Stimulated activated CD4-positive, alpha-beta T cell treated with anti-CD3 and anti-CD28 coated beads, Interleukin-15, amount 100 ng/mL, for 48 hours (primary cell): ENCODE measurements at regions not wholly inside any gene's neighbourhood (a gene's known extent, or its start where the extent isn't known, plus 50 kb on each side); places are given as distances from the start of the nearest gene placed in this dataset.
"Not testable (repeated sequence)": the region's sequence is repeated elsewhere in the genome, so short reads cannot be mapped to it uniquely, and the experiment has no call there.

Experiments used
- DNase-seq, 2 donors: peaks; one replicate each; pipeline ENCODE4 v3.0.0-alpha.2; 2020; ENCODE audit warnings: low read depth in 2 of 2

DNA sequence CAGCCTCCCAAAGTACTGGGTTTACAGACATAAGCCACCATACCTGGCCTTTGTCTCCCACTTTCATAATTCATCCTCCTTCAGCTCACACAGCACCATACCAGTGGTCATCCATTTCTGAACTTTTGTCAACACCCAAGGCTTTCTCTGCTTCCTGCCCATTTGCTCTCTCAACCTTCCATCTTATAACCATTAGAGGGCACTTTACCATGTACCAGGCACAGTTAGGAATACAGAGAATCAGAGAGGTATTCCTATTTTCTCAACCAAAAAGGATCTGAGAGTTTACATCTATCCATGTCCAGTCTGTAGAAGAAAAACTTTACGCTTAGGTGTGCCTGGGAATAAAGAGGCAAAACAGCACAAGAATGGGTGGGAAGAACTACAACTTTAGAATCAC is 397.6 kb downstream of the BUD13 start:
- no peak for DNase-seq

DNA sequence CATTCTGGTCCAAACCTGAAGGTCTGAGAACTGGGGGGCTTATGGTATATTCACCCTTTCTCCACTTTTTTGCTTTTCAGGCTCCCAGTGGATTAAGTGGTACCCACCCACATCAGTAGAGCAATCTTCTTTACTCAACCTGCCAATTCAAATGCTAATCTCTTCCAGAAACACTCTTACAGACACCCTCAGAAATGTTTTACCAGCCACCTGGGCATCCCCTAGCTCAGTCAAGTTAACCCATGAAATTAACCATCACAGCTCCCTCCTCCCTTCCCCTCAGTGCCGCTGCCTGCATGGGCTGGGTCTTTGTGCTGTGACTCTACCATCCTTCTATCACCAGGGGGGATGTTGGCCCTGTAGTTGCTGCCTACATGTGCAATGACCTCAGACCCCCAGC is 398.7 kb downstream of the BUD13 start:
- DNase-seq, result no peak

DNA sequence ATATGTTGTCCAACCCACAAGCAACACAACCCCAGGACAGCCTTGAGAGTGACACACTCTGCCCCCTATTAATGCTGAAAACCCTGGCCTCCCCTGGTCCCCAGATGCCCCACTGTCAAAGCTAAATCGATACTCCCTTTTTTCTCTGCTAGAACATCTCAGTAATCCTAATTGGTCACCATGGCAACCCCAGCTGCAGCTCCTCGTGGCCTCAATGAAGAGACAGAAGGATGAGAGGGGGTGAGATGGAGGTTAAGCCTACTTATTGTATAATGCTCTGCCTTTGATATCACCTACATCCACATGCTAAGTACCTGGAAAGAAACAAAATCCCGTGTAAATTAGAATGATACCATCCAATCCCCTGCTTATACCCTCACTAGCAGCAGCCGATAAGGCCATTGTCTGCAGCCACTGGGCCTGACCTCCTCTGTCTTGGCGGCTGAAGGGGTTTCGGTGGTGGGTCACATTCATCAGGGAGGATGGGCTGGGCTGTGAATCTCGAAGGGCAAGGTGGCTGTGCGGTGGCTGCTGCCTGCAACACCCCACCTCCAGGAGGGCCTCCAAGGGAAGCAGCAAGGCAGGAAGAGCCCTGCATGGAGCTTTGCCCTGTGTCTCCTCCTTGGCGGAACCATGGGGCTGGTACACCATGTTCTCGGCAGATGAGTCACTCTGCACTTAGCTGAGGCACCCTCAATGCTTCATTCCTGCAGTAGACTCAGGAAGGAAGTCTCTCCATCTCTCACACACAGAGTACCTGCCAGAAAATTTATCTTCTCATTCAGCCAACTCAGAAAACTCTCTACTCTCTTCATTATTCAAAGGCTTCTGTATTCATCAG is 399.5 kb downstream of the BUD13 start:
- no peak for DNase-seq

DNA sequence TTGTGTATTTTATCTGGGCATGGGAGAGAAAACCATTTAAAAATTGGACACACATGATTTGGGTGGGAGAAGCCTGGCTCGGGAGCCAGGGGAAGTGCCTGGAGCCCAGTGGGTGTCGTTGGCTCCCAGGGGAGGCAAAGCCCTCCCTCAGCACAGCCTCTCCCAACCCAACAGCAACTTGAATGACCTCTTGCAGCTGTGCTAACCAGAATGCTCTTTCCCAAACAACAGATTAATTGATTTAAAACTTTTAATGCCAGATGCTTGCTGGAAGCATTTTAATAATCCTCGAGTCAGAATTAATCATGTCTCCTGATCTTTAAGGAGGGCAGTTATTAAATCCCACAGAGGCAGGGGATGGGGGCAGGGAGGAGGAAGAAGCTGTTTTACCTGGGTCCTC is 401.6 kb downstream of the BUD13 start:
- no peak for DNase-seq

DNA sequence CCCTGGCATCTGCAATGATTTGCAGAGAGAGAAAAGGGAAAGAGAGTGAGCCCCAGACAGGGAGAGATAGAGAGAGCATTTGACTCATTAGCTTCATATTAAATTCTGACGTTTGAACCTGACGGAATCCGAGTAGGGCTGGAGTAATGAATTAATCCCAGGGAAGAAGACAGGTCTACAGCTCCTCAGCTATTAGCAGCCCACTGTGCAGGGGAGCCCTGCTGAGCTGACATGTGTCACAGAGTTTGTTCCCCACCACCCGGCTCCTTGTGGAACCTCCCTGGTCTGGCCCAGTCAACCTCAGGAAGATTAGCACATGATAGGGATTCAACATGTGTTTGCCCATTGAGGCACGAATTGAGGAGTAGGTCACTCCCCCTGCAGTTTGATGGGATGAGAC is 404.0 kb downstream of the BUD13 start:
- DNase-seq, result no peak

DNA sequence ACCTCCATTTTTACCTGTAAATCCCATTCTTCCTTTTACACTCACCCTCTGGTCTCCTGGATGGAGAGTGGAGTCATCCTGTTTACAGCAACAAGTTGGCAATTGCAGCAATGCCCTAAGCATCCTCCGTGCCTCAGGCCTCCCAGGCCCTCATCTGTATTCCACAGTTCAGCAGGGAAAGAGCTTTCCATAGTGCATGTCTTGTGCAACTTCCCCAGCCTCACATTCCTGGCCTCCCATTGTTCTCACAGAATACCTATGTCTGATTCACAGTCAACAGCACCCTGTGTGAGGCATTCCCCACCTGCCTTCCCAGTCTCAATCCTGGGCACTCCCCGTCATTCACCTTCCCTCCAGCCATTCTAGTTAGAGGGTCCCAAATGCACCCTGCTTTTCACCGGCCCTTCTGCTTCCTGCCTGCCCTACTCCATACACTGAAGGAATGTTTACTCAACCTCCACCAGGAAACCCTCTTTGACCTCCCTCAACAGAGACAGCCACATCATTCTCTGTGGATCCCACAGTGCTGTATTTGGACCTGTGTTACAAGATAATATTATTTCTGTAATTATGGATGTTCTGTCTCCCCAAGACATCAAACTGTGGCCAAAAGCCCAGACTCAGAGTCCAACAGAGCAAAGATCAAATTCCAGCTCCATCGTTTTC is 405.7 kb downstream of the BUD13 start:
- no peak for DNase-seq

DNA sequence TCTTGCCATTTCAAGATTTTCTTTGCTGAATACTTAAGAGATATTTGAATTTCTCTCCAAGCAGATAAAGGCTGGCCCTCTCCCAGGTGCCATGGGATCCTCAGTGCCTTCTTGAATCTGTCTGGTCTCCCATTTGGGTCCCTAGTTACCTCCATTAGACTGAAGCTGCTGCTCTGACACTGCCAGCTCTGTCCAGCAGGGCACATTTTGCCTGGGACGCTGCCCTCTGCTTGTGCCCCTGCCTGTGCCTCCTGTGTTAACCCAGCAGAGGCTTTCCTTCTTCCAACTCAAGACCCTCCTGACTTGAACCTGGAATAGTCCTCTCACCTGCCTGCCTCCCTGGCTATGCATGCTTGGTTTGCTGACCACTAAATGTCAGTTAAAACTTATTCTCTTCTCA is 406.3 kb downstream of the BUD13 start:
- no peak for DNase-seq

- not testable (repeated sequence) for DNase-seq
Observed at GRCh38 chr11:116364925-116365324, 407.9 kb downstream of the BUD13 start.

- no peak for DNase-seq
Observed at GRCh38 chr11:116364348-116364747, 408.4 kb downstream of the BUD13 start.

DNA sequence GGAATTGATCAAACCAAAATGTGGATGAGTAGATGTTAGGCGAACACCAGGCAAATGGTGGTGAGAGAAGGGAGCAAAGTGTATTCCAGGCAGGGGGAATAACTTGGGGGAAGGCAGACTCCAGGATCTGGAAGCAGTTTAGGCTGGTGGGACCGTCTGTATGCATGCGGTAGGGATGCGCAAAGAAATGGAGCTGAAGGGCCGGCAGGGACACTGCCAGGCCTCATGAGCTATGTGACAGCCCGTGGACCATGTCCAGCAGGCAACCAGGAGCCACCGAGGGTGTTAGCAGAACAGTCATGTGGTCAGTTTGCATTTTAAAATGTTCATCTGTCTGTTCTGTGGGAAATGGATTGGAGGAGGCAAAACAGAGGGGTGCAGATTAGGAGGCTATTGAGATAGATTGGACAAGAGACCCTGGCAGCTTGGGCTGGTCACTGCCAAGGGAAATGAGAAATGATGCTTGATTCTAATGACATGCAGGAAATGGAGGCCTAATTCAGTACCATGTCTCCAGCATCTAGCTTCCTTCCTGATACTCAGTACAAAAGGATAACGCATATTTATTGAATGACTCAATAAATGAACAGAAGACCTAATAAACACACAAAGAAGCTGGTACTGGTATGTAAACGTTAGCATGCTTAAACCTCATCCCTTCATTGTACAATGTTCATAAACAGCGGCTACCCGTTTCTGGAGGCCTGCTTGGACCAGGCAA is 412.4 kb downstream of the BUD13 start:
- DNase-seq, result no peak

GRCh38 chr11:116357784-116358544 is 414.8 kb downstream of the BUD13 start:
- DNase-seq, result no peak

- DNase-seq, result no peak
Observed at GRCh38 chr11:116356451-116356850, 416.3 kb downstream of the BUD13 start.

GRCh38 chr11:116355104-116355503 is 417.7 kb downstream of the BUD13 start:
- DNase-seq, result no peak

GRCh38 chr11:116353589-116353988 is 419.2 kb downstream of the BUD13 start:
- DNase-seq, result no peak

DNA sequence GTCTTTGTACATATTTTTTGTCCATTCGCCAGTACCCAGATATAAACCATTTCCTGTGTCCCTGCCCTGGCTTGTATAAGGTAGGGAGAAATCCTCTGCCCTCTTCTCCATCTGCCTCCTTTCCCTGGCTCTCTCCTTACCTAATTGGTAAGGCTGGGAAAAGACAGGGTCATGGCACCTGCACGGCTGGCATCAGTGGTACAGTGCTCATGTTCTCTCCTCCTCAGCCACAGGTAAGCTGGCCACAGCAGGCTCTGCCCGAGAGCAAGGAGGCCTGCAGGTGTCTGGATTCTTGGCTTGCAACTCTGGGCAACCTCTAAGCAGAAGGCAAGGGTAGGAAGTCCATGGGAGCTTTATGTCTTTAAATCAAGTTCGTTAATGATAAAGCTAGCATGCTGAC is 419.9 kb downstream of the BUD13 start:
- DNase-seq, result no peak

GRCh38 chr11:116348226-116348625 is 424.6 kb downstream of the BUD13 start:
- DNase-seq, result no peak

DNA sequence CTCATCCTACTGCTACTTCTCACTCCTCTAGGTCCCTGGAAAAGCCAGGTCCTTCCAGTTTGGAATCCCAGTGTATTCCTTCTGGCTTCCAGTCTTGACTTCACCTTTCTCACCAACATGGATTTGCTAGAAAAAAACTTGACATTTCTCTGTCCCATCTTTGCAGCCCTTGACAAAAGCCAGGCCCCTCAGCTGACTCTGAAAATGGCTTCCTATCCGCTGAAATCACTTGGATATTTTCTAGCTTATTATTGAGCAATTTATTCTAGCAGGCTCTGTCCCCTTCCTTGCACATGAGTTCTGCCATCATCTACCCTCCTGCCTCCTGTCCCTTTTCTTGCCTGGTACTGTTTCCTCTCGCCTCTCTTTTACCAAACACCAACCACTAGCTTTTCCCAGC is 427.2 kb downstream of the BUD13 start:
- no peak for DNase-seq

DNA sequence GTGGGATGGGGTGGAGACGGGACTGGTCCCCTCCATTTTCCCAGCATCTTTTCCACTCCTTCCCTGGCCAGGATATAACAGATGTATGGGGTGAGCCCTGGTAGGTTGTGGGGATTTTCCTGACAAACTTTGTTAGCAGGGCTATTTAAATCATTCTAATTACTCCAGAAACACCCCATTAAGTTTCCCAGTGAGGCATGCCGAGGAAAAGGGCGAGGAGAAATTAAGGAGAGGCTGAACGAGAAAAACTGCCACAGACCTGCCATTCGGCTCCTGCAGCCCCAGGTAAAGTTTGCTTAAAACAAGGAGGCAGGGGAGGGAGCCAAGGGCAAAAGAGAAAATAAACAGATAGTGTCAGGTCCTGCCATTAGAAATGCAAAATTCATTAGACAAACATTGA is 428.2 kb downstream of the BUD13 start:
- no peak for DNase-seq

- DNase-seq, result no peak
Observed at GRCh38 chr11:116343270-116343669, 429.5 kb downstream of the BUD13 start.

DNA sequence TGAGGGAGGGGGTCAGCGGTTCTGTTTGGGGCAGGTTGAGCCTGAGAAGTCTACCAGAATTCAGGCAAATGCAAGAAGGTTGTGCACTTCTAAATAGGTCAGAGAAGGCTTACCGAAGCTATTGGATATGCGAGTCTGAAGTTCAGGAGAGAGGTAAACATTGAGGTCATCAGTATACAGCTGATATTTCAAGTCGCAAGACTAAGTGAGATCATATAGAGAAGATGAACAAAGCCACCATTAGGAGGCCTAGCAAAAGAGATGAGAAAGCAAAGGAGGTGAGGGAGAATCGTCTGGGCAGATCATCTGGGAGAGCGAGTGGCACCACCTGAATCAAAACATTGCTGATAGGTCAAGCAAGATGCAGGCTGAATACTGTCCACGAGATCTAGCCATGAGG is 430.6 kb downstream of the BUD13 start:
- no peak for DNase-seq

GRCh38 chr11:116339306-116340098 is 433.3 kb downstream of the BUD13 start:
- DNase-seq, result no peak
